GM21786 (cell line): ENCODE measurements at regions not wholly inside any gene's neighbourhood (a gene's known extent, or its start where the extent isn't known, plus 50 kb on each side); places are given as distances from the start of the nearest gene placed in this dataset.

Source experiments
- ATAC-seq: cut with Tn5 transposase; IDR thresholded peaks from one replicate; pipeline ENCODE4 v1.9.1; 2021; ENCODE audit not compliant: unreplicated experiment

DNA sequence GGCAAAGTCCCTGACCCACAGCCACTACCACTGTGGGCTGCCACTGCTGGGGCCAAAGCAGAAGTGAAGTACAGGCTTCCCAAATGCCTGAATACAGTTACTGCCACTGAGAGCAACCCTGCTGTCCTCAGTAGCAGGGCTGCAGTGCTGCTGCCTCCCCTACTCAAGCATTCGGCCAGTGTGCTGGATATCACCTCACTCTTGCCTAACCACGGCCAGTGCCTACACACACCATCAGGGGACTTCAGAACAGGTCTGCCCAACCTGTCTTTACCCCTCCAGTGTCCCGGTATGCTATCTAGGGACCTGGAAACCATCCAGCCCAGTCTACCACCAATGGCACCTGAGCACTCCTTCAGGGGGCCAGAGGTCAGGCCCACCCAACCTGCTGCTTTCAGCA lies 261.5 kb upstream of the COL8A1 start:
- ATAC-seq, result no peak

DNA sequence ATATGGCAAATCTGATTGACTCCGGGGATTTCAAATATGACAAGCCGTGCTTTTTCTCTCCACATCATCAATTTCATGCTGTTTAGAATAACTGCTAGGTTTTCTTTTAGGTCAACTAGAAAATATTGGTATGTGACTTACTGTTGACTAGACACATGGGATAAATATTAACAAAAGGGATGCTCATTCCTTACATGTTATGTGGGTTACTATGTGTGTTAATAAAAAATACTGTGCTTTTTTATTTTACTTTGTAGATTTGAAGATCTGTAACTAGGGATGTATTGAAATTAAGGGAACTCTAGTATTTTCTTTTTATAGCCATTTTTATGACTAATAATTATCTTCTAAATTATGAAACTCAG lies 264.6 kb upstream of the COL8A1 start:
- ATAC-seq, result no peak

DNA sequence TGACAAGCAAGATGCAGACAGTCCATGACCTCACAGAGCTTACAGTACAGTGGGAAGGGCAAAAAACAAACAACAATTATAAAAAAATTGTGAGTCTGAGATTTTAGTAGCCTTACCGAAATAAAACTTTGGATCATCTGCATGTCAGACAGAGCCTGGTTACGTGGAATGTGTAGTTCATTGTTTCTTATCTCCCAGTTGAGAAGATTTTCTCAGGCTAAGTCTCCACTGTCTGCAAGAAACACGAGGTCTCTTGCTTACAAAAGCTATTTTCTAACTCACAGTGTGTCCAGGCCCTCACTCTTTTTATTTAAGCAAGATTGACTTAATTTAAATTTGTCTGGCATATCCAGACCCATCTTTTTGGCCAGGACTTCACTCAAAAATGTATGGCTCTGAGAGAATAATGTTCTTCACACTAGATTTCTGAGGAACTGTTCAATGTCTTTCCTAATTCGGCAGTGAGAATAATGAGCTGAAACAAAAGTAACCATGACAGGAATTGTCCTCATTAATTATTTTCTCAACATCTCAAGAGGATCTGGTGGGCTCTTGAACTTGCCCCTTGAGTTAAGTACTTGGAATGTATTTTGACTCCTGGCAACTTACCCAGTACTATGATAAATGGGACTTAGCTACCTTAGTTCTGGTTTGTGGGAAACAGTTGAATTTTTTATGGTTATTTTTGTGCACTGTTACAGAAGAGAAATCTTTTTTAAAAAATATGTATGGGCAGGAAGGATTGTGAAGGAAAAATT lies 265.1 kb upstream of the COL8A1 start:
- no peak for ATAC-seq

DNA sequence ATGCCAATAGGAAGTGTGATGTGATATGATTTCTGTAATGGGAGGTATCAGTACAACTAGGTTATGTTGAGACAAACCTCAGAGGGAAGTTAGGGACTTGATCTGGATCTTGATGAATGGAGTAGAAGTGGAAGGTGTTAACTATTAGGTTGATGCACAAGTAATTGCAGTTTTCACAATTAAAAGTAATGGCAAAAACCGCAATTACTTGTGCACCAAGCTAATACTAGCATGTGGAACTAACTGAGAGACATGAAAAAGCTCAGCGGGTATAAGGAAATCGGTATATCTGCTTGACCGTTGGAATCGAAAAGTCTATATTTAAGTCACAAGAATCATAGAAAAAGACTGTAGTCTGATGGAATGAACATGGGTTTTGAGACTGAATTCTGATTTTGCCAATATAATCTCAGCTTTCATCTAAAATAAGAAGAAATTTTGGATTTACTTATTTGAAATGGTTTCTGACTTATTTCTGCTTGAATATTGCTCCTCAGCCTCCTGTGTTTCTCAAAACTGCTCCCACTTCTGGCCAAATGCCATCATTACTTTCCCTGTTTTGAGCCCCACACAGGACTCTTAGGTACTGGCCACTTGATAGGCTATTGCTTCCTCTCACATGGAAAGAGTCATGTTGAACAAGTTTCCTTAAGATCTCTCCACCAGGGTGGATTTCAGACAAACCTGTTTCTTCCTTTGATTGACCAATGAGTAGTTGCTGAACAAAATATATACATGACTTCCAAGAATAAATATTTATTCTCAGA lies 271.5 kb upstream of the COL8A1 start:
- no peak for ATAC-seq

DNA sequence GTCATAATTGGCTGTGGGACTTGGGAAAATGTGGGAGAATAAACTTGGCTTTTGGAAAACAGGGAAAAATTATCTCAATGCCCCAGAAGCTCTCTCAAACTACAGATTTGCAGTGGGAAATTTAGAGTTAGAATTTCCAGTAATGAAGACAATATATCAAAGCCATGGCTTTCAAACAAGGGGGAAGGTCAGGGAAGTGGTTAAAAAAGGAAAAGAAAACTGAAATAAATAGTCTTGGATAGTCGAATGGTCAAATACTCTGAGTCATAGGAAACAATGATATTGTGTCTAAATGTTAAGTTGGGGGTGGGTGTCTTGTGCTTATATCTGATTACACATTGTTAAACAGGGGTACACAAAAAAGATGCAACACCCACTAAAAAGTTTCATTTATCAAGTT lies 272.4 kb upstream of the COL8A1 start:
- no peak for ATAC-seq

DNA sequence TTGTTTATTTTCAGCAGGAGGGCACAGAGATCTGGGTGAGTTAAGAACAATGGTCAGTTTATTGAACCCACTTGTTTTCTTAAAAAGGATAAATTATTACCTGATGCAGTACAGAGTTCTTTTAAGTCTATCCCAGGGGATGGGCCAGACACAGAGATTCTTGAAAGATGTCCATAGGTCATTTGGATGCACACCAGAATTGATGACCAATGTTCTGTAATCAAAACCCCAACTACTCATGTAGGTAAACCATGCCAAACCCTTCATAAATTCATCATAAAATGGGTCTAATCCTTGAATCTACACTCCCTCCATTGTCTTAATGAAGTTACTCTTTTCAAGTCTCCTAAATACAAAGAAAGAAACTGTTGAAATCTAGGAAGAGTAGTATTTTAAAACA lies 273.0 kb upstream of the COL8A1 start:
- no peak for ATAC-seq

DNA sequence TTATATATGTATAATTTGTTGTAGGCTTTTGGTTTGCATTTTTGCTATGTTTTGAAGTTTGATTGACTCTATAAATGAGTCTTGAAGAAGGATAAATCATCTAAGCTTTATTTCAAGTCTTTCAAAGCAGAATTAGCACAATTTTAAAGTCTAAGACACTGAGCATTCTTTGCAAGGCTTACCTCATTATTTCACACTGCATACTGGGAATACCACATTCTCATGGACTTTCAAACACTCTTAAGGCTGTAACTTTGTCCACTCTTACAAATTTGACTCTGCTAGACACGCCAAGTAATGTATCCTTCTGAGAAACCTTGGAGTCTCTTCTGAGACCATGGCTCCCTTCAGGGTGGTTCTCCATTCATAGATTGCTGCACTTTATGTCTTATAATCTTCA lies 281.3 kb upstream of the COL8A1 start:
- no peak for ATAC-seq

DNA sequence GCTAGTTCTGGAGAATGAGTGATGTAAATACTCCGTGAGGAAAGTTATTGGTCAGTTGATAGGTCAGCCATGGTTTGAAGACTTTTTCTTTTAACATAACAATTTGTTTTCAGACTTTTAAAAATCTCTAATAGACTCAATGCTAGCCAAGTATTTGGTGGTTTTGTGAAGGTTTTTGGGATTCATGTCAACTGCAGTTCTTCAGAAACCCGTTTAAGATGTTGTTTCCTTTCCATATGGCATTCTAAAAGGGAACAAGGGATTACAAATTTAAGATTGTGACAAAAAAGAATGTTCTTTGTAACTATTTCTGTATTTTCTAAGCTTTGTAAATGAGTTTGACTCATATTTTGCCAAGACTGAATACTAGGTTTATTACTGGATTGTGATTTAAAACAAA lies 281.7 kb upstream of the COL8A1 start:
- no peak for ATAC-seq

DNA sequence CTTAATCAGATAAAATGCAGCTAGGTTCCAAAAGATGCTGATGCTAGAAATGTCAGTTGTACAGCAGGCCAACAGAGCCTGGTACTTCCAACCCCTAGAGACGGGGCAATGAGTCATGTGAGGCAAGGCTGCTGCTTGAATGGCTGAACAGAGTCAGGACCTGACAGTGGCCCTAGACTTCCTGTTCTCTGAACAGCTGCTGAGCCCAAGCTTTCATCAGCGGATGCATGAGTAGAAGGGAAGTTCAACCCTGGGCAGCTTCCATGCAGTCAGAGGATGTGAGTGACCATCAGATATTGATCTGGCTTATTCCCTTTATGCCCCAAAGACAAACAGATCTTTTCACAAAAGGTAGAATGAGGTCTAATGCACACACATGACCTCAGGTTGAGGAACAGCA lies 282.9 kb upstream of the COL8A1 start:
- no peak for ATAC-seq

DNA sequence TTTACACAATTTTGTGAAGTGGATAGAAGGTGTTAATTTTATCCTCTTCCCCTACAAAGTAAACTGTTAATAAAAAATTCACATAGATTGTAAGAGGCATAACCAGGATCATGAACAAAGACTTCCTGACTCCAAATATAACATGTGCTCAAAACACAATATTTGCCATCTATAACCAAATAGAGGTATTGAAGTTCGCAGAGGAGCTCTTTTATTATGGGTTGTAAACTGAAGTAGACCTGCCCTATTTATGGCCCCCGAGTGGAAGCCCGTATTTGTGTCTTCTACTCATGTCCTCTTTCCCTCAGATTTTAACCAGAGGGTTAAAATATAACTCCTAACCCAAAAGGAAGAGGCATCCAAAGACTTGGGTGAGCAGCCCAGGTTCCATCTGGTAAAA lies 285.6 kb upstream of the COL8A1 start:
- no peak for ATAC-seq

DNA sequence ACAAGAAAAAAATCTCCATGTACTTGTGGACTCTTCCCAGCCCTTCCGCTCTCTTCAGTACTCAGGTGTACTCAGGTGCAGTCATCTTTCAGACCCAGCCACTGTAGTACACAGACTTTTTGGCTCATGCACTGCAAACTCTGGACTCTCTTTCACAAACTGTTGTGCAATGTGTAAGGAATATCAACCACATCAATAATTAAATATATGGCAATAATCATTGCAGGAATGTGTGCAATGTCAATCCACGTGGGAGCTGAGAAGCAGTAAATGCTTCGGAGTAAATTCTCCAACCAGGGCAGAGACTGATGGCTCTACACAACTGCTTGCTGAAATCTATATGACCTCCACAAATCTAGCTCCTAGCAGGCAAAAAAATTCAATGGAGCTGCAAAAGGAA lies 287.3 kb upstream of the COL8A1 start:
- ATAC-seq, result no peak

DNA sequence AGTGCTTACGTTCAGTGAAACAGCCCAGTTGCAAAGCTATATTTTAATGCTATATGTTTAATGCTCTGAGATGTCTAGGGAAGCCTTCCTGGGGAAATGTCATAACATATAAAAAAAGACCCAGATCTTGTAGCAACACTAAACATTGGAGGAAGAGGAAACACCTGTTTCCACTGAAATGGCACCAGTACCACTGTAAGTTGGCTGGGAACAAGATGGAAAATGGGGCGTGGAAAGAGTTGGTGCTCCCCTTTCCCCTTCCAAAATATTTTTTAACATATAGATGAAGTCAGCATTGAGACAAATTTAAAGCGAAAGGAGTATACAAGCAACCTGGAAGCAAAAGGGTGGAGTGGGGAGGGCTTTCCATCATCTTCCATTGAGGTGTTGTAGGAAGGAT lies 289.9 kb upstream of the COL8A1 start:
- ATAC-seq, result no peak

DNA sequence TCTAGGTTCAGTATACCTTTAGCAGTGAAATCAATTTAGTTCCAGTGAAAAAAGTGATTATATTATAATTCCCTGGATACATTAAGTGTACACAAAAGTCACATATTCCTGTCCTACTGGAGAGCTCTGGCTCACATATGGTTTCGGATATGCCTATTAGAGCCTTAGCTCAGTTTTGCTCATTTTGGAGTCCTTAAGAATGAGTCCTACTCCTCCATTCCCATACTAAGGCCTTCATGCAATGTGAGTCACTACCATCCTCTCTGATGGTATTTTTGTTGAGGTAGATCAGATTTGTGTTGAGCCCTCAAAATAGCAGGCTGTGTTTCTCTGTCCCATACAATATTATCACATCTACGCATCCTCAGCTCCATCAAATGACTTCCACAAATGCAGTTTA lies 294.2 kb upstream of the COL8A1 start:
- no peak for ATAC-seq

DNA sequence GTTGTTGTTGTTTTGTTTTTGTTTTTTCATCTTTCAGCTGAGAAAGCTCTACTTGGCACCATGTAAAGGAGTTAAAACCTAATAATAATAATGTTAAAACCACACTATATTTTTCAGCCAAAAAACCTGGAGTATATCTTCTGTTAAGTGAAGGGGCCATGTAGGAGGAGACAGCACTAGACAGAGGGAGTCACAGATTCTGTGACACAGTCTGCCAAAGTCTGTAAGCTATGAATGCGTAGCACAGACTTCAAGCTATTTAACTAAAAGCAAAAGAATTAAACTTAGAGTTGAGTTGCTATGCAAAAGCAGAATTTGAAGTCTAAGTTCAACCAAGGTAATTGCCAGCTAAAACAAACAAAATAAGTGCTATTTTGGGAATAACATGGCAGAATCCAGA lies 296.0 kb upstream of the COL8A1 start:
- no peak for ATAC-seq

DNA sequence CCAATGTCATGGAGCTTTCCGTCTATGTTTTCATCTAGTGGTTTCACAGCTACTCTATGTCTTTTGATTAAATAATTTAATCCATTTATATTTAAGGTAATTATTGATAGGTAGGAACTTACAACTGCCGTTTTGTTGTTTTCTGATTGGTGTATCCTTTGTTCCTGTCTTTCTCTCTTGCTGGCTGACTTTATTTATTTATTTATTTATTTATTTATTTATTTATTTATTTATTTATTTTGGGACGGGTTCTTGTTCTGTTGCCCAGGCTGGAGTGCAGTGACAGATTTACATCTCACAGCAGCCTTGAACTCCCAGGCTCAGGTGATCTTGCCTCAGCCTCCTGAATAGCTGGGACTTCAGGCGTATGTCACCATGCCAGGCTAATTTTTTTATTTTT lies 299.2 kb upstream of the COL8A1 start:
- ATAC-seq, result no peak

DNA sequence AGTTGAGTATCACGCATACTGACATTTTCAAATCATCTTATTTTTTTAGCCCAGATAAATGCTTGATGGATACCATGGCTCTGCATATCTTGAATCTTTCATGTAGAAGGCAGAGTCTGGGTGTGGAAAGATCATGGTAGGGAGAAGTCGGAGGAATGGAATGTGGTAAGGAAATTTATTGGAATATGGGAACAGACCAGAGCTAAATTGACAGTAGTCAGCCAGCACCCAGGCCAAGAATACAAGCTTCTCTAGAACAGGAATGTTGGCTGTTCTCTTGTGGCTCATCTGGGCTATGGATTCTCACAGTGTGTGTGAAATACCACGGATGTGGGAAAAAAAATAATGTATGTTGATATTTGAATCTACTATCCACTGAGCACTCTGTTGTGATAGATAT lies 305.7 kb upstream of the COL8A1 start:
- ATAC-seq, result no peak

DNA sequence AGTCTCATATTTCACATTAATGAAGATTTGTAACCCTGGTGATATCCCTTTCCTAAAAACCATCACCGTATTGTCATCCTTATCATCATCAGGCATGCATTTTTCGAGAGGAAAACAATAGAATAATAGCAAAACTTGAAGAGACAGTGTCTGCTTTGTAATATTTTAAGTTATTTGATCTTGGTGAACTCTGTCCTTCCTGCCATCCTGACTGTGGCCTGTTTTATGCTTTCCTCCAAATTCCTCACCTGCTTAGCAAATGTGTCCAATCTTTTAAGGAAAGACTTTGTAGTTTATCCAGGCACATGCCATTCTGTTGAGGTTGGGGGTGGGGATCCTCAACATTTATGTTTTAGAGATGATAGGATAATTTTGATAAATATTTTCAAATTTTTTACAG lies 306.1 kb upstream of the COL8A1 start:
- no peak for ATAC-seq

DNA sequence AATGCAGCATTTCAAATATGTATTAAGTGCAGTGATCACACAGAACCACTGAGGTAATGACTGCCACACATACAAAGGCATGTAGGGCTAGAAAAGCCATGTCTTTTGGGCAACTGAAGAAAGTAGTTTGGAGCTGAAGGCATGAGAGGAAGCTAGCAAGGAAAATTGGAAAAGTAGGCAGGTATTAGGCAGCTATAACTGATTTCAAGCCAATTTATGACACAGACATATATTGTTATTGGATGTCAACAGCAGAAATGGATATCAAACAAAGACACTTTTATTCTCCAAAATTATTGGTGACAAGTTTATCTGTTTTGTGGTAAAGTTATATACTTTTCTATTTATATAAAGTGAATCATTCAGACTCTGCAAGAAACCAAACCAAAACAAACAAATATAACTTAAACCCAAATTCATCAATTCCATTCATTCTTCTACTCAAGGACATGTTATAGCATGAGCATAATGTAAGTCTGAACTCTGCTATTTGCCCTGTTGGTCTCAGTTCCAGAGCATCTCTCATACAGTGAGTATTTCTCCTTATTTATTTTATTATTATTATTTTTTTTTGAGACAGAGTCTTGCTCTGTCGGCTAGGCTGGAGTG lies 307.4 kb upstream of the COL8A1 start:
- no peak for ATAC-seq

DNA sequence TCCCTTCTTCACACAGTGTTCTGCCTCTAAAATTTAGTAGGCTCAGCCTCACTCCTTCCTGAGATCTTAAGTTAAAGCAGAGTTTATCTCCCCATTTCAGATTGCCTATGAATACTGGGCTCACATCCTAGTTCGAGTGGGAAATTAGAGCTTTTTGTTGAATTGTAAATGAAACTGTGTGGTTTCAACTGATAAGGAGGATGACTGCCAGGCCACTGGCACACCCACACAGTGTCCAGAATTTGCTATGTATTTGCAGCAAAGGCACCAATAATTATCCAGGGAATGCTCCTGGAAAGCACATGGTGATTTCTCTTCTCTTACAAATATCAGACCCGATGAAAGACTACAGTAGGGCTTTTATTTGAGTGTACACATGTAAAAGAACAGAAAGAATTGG lies 308.1 kb upstream of the COL8A1 start:
- ATAC-seq, result no peak

DNA sequence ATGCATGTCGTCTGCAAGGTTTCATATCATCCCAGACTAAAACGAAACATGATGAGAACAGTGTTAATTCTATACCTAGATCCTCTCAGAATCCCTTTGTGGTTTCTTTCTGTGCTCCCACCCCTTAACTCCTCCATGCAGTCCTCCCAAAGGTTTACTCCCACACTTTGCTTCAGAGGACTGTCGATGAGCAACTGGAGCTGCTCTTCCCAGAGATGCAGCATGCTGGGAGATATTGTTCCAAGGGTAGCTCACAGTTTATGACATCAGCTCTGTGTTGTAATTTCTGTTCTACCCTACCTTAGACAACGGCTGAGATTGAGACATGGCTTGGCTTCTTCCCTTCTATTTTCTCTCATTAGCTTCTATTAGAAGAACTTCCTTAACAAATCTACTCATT lies 313.0 kb upstream of the COL8A1 start:
- ATAC-seq, result no peak

DNA sequence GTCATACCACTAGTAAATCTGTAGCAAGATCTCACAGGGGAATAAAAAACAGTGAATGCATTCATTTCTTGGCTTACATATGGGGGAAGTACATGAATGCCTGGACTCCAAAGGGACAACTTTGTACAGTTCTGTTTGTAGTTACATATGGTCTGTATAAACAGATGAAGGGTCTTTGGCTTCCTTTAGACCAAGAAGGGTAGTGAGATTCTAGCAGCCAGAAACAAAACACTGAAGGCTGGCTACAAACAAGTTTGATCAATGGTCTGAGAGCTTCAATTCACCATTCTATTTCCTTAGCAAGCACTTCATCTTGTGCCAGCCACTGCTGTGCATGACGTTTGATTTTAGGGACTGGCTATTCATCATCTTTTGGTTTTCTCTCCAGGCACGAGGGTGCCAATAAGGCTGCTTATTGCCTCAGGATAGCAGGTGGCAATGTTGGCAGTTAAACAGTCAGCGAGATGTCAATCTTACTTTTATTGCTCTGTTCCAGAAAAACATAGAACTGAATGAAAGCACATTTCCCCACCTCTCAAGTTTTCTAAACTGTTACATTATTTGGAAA lies 313.7 kb upstream of the COL8A1 start:
- no peak for ATAC-seq

DNA sequence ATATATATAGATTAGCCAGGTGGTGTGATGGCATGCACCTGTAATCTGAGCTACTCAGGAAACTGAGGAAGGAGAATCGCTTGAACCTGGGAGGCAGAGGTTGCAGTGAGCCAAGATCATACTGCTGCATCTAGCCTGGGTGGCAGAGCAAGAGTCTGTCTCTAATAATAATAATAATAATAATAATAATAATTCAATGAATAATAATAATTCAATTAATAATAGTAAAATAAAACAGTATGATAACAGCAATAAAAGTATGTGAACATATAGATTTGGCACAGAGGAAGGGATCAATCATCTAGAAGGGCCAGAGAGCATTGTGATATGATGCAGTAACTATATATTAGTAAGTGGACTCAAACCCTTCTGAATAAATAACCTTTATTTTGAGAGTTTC lies 314.5 kb upstream of the COL8A1 start:
- ATAC-seq, result no peak
